ENCODE measurements at regions not wholly inside any gene's neighbourhood (a gene's known extent, or its start where the extent isn't known, plus 50 kb on each side); places are given as distances from the start of the nearest gene placed in this dataset.
A peak's percentile ranks its signal among the peaks of the same experiment; 100 is the strongest.

GRCh38 chr18:31247574-31248199, 70.3 kb upstream of the DSG1 start:
- DNase-seq (ENCODE audit: low read depth) = peak; percentile 7

- DNase-seq (ENCODE audit: low read depth) = peak; percentile 42
These were observed 69.0 kb upstream of the DSG1 start for GRCh38 chr18:31248783-31249521.

- no peak for DNase-seq (ENCODE audit: low read depth)
These were observed 67.1 kb upstream of the DSG1 start for GRCh38 chr18:31250902-31251301.

- DNase-seq (ENCODE audit: low read depth) = no peak
These were observed 65.4 kb upstream of the DSG1 start for GRCh38 chr18:31252522-31252921.

- no peak for DNase-seq (ENCODE audit: low read depth)
These were observed 62.0 kb upstream of the DSG1 start for GRCh38 chr18:31255953-31256352.

GRCh38 chr18:31258789-31259188, 59.2 kb upstream of the DSG1 start:
- DNase-seq (ENCODE audit: low read depth) = no peak

- DNase-seq (ENCODE audit: low read depth) = no peak
These were observed 56.0 kb upstream of the DSG1 start for GRCh38 chr18:31261792-31262582.

GRCh38 chr18:31267823-31268481, 50.0 kb upstream of the DSG1 start:
- no peak for DNase-seq (ENCODE audit: low read depth)
